GM13977 (cell line): ENCODE measurements at regions not wholly inside any gene's neighbourhood (a gene's known extent, or its start where the extent isn't known, plus 50 kb on each side); places are given as distances from the start of the nearest gene placed in this dataset.

Experiments
- DNase-seq: peaks from one replicate; pipeline ENCODE4 v3.0.0; 2012; ENCODE audit warnings: low spot score
- CTCF ChIP-seq: IDR thresholded peaks from 2 replicates; pipeline ENCODE4 v1.5.1; 2012; ENCODE audit warnings: mild to moderate bottlenecking, control low read depth; ENCODE audit not compliant: insufficient read depth; ENCODE audit errors: extremely low read depth, missing control alignments
- in situ Hi-C: fragments of 300-500 bp; cut with MboI; formaldehyde crosslinking; loops from one replicate; pipeline ENCODE4 v1.12.0; 2022; ENCODE audit warnings: low sequenced_read_pairs, low pct_unique_long_range_greater_than_20kb, mixed read lengths, inconsistent platforms; ENCODE audit not compliant: unreplicated experiment

GRCh38 chr10:78800006-78800405, 268.8 kb upstream of the ZMIZ1 start:
- no peak for DNase-seq
- TF ChIP-seq CTCF: no peak
- in situ Hi-C loops: no loop called here

- in situ Hi-C loops: no loop called here
- TF ChIP-seq CTCF: no peak
- no peak for DNase-seq
These were observed 268.0 kb upstream of the ZMIZ1 start for GRCh38 chr10:78800535-78801320.

GRCh38 chr10:78802431-78802830, 266.3 kb upstream of the ZMIZ1 start:
- no peak for TF ChIP-seq CTCF
- in situ Hi-C loops: no loop called here
- DNase-seq: no peak

GRCh38 chr10:78802866-78803265, 265.9 kb upstream of the ZMIZ1 start:
- TF ChIP-seq CTCF: no peak
- in situ Hi-C loops: no loop called here
- DNase-seq: no peak

GRCh38 chr10:78803710-78804109, 265.1 kb upstream of the ZMIZ1 start:
- in situ Hi-C loops: no loop called here
- DNase-seq: no peak
- no peak for TF ChIP-seq CTCF

- in situ Hi-C loops: no loop called here
- no peak for TF ChIP-seq CTCF
- DNase-seq: no peak
These were observed 264.2 kb upstream of the ZMIZ1 start for GRCh38 chr10:78804411-78805032.

GRCh38 chr10:78805176-78805575, 263.6 kb upstream of the ZMIZ1 start:
- no peak for DNase-seq
- in situ Hi-C loops: no loop called here
- TF ChIP-seq CTCF: no peak
